ENCODE measurements at regions not wholly inside any gene's neighbourhood (a gene's known extent, or its start where the extent isn't known, plus 50 kb on each side); places are given as distances from the start of the nearest gene placed in this dataset.

GRCh38 chr2:62291517-62292137 is 95.7 kb downstream of the B3GNT2 start:
- Histone ChIP-seq H3K4me3 (replicated peaks in 1 of 3; ENCODE audit: low read depth in 2 of 3, low read length in 3 of 3) (no peak overlapping the region), H2AFZ (ENCODE audit: insufficient read depth, low read depth, low read length, poor library complexity, severe bottlenecking) (peak overlapping the region; percentile 37), H3K36me3 (replicated peaks in 1 of 2; ENCODE audit: control insufficient read depth in 1 of 2, insufficient read depth in 2 of 2, low read length in 2 of 2) (no peaks in the 10 kb centered on the region), H3K27ac (ENCODE audit: low read depth in 1 of 2, low read length in 2 of 2) (no peak overlapping the region), H3K27me3 (ENCODE audit: control insufficient read depth in 2 of 2, insufficient read depth in 2 of 2, low read length in 2 of 2) (no peaks in the 10 kb centered on the region), H3K79me2 (ENCODE audit: insufficient read depth, low read length) (no peaks in the 10 kb centered on the region), H3K9me3 (replicated peaks in 1 of 2; ENCODE audit: control insufficient read depth in 1 of 2, insufficient read depth in 1 of 2, low read length in 2 of 2) (no peaks in the 10 kb centered on the region), H4K20me1 (ENCODE audit: insufficient read depth, low read length) (no peaks in the 10 kb centered on the region), H3K4me2 (replicated peaks; ENCODE audit: extremely low read depth, low read length, poor library complexity, severe bottlenecking) (no peak overlapping the region), H3K9ac (ENCODE audit: insufficient read depth, low read length, poor library complexity, severe bottlenecking) (no peak overlapping the region), H3K4me1 (ENCODE audit: control insufficient read depth in 1 of 2, insufficient read depth in 2 of 2, low read length in 2 of 2) (peaks cover 25 to 37% of the 10 kb centered on the region in 2 donors)
- WGBS (ENCODE audit: insufficient coverage) = 97% methylated on average over 4 of the region's 7 CpGs
- Mint-ChIP-seq H3K36me3 (no peaks in the 10 kb centered on the region), H3K4me1 (peaks cover 45% of the 10 kb centered on the region), H3K27me3 (ENCODE audit: low read depth in 3 of 3) (peaks cover 0 to 1% (median 0%) of the 10 kb centered on the region in 3 donors), H3K27ac (peak overlapping the region in 2 of 7 donors; percentile 0 to 63), H3K9me3 (peaks cover 0 to 6% (median 0%) of the 10 kb centered on the region in 7 donors), H3K4me3 (no peak overlapping the region)
- TF ChIP-seq CTCF (IDR thresholded peaks at IDR 0.05) = no peak
- DNase-seq = no peak
- intact Hi-C loops (cut with micrococcal nuclease) = no loop called here

- Histone ChIP-seq H3K36me3 (replicated peaks in 1 of 2; ENCODE audit: control insufficient read depth in 1 of 2, insufficient read depth in 2 of 2, low read length in 2 of 2) (no peaks in the 10 kb centered on the region), H2AFZ (ENCODE audit: insufficient read depth, low read depth, low read length, poor library complexity, severe bottlenecking) (peak overlapping the region; percentile 37), H3K9me3 (replicated peaks in 1 of 2; ENCODE audit: control insufficient read depth in 1 of 2, insufficient read depth in 1 of 2, low read length in 2 of 2) (no peaks in the 10 kb centered on the region), H3K4me3 (replicated peaks in 1 of 3; ENCODE audit: low read depth in 2 of 3, low read length in 3 of 3) (no peak overlapping the region), H3K79me2 (ENCODE audit: insufficient read depth, low read length) (no peaks in the 10 kb centered on the region), H3K9ac (ENCODE audit: insufficient read depth, low read length, poor library complexity, severe bottlenecking) (no peak overlapping the region), H3K4me1 (ENCODE audit: control insufficient read depth in 1 of 2, insufficient read depth in 2 of 2, low read length in 2 of 2) (peaks cover 25 to 37% of the 10 kb centered on the region in 2 donors), H3K4me2 (replicated peaks; ENCODE audit: extremely low read depth, low read length, poor library complexity, severe bottlenecking) (no peak overlapping the region), H3K27ac (ENCODE audit: low read depth in 1 of 2, low read length in 2 of 2) (no peak overlapping the region), H3K27me3 (ENCODE audit: control insufficient read depth in 2 of 2, insufficient read depth in 2 of 2, low read length in 2 of 2) (no peaks in the 10 kb centered on the region), H4K20me1 (ENCODE audit: insufficient read depth, low read length) (no peaks in the 10 kb centered on the region)
- intact Hi-C loops (cut with micrococcal nuclease) = no loop called here
- DNase-seq = no peak
- no peak for TF ChIP-seq CTCF (IDR thresholded peaks at IDR 0.05)
- Mint-ChIP-seq H3K9me3 (peaks cover 0 to 10% (median 3%) of the 10 kb centered on the region in 7 donors), H3K4me3 (no peak overlapping the region), H3K27ac (peak overlapping the region in 1 of 7 donors; percentile 63), H3K36me3 (no peaks in the 10 kb centered on the region), H3K27me3 (ENCODE audit: low read depth in 3 of 3) (peaks cover 0 to 1% (median 0%) of the 10 kb centered on the region in 3 donors), H3K4me1 (peaks cover 45% of the 10 kb centered on the region)
- no CpG with 5 or more reads among the region's 1 CpG for WGBS (ENCODE audit: insufficient coverage)
Observed at GRCh38 chr2:62291052-62291451, 95.1 kb downstream of the B3GNT2 start.

Data from CD14-positive monocyte (primary cell).